Left ventricle myocardium inferior (tissue), 1 donor: ENCODE measurements at regions not wholly inside any gene's neighbourhood (a gene's known extent, or its start where the extent isn't known, plus 50 kb on each side); places are given as distances from the start of the nearest gene placed in this dataset.

Experiments
- DNase-seq: peaks from one replicate; pipeline ENCODE4 v3.0.0-alpha.2; 2020
- H3K27ac ChIP-seq: fragments of 200-600 bp; replicated peaks from 2 replicates; pipeline ENCODE4 v1.8.0; 2021
- H3K27me3 ChIP-seq: fragments of 200-600 bp; 2 replicates; pipeline ENCODE4 v1.8.0; 2021; ENCODE audit warnings: low read depth
- H3K36me3 ChIP-seq: fragments of 200-600 bp; 2 replicates; pipeline ENCODE4 v1.8.0; 2021
- H3K4me1 ChIP-seq: fragments of 200-600 bp; 2 replicates; pipeline ENCODE4 v1.8.0; 2021
- H3K4me3 ChIP-seq: fragments of 200-600 bp; 2 replicates; pipeline ENCODE4 v1.8.0; 2021; ENCODE audit warnings: mild to moderate bottlenecking, moderate library complexity
- H3K9me3 ChIP-seq: fragments of 200-600 bp; replicated peaks from 2 replicates; pipeline ENCODE4 v1.8.0; 2021
- intact Hi-C: fragments of 100-400 bp; cut with micrococcal nuclease; formaldehyde crosslinking; loops from one replicate; pipeline ENCODE4 v1.11.0; 2022
- TF ChIP-seq, protein P1 (sequence below): fragments of 200-600 bp; IDR thresholded peaks from 2 replicates; pipeline ENCODE4 v1.8.0; 2021; ENCODE audit warnings: antibody characterized with exemption, mild to moderate bottlenecking, borderline replicate concordance
- donor health status: DM: no; HTN: yes; CAD: no; lungs with severe emphysema.

DNA sequence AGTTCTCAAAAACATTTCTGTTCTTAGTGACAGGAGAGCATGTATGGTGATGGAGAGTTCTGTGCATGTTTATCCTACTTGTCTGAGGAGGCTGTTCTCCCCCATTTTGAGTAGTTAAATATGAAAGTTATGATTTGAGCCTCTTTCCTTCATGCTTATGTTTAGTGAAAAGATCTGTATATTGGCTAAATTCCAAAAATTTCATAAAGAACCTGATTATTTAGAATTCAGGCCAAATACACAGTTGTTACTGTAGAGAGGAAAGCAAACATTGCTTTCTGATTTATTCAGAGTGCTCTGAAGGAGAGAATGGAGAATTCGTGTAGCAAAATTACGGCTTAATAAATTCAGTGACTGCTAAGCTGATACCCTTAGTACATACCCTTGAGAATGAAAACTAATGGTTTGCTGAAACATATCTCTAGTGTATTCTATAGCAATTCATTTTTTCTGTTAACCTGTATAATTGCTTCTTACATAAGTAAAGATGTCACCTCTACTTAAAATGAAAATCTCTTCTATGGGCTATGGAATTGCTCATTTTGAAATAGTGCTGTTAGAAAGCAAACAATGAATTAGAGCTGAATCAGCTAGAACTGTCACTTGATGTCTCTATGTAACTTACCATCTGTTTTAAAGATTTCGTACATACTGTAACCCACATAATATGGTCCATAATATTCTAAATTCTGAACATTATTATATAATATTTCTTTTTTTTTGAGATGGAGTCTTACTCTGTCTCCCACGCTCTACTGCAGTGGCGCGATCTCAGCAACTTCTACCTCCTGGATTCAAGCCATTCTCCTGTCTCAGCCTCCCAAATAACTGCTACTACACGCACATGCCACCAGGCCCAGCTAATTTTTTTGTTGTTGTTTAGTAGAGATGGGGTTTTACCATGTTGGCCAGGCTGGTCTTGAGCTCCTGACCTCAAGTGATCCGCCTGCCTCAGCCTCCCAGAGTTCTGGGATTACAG, 417.0 kb upstream of the RGS6 start:
- Histone ChIP-seq H3K27ac (no peak overlapping the region), H3K4me3 (no peak overlapping the region), H3K27me3 (no peaks in the 10 kb centered on the region), H3K4me1 (no peaks in the 10 kb centered on the region), H3K9me3 (no peaks in the 10 kb centered on the region), H3K36me3 (no peaks in the 10 kb centered on the region)
- TF ChIP-seq, protein P1, sequence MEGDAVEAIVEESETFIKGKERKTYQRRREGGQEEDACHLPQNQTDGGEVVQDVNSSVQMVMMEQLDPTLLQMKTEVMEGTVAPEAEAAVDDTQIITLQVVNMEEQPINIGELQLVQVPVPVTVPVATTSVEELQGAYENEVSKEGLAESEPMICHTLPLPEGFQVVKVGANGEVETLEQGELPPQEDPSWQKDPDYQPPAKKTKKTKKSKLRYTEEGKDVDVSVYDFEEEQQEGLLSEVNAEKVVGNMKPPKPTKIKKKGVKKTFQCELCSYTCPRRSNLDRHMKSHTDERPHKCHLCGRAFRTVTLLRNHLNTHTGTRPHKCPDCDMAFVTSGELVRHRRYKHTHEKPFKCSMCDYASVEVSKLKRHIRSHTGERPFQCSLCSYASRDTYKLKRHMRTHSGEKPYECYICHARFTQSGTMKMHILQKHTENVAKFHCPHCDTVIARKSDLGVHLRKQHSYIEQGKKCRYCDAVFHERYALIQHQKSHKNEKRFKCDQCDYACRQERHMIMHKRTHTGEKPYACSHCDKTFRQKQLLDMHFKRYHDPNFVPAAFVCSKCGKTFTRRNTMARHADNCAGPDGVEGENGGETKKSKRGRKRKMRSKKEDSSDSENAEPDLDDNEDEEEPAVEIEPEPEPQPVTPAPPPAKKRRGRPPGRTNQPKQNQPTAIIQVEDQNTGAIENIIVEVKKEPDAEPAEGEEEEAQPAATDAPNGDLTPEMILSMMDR: no peak
- intact Hi-C loops: no loop called here
- DNase-seq: no peak

DNA sequence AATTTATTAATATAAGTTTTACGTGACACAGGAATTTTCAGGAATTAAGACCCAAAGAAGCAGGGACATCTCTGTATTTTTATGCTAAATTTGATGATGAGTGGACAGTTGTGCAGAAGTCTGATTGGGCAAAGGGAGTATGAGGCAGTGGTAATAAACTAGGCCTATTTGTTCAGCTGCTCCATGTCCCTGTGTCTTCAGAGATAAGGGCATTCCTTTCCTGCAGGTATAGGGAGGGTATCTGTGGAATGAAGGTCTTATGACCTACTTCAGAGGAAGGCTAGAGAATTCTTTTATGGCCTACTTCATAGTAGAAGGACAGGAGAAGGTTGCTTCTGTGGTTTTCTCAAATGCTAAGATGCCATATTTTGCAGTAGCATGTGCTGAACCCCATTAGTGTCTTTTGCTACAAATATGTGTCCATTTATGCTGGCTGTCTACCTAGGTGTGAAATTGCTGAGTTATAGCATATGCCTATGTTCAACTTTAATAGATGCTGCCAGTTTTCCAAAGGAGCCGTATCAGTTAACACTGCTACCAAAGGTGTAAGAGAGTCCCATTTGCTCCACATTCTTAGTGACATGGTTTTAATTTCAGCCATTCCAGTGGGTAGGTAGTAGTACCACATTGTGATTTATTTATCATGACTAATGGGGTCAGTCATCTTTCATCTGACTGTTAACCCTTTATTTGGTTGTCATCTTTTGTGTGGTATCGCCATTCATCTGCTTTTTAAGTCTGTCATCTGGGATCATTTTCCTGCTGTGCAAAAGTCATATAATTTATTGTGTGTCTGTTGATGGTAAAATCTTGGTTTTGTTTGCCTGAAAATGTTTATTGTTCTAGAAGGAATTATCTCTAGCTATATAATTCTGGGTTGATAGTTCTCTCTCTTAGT, 410.7 kb upstream of the RGS6 start:
- TF ChIP-seq, protein P1: no peak
- Histone ChIP-seq H3K4me1 (no peaks in the 10 kb centered on the region), H3K36me3 (no peaks in the 10 kb centered on the region), H3K9me3 (no peaks in the 10 kb centered on the region), H3K4me3 (no peak overlapping the region), H3K27ac (no peak overlapping the region), H3K27me3 (no peaks in the 10 kb centered on the region)
- intact Hi-C loops: no loop called here
- DNase-seq: no peak

- Histone ChIP-seq H3K9me3 (no peaks in the 10 kb centered on the region), H3K36me3 (no peaks in the 10 kb centered on the region), H3K4me3 (no peak overlapping the region), H3K27me3 (no peaks in the 10 kb centered on the region), H3K4me1 (no peaks in the 10 kb centered on the region), H3K27ac (no peak overlapping the region)
- intact Hi-C loops: no loop called here
- no peak for DNase-seq
- TF ChIP-seq, protein P1: no peak
Measured at GRCh38 chr14:71523630-71524319, 408.5 kb upstream of the RGS6 start.

DNA sequence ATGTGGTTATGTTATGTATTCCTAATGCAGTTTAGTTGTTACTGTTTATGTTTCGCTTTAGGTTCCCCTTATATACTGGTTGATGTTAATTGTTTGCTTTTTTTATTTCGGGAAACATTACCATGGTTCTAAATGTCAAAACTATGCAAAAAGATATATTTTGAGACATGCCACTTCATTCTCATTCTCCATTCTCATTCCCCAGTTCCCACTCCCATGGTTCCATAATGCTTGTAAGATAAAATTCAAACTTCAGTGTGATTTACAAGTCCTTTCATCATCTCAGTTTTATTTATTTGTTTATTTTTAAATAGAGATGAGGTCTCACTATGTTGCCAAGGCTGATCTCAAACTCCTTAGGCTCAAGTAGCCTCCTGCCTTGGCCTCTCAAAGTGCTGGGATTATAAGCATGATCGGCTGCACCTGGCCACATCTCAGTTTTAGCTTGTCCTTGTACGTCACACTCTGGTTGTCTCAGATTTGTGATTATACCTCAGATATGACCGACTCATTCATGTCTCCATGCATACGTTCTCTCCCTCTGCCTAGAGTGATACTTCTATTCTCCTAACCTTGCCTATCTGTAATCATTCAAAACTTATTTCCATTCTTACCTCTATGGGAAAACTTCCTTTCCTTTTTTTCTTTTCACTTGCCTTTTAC, 407.8 kb upstream of the RGS6 start:
- Histone ChIP-seq H3K4me1 (peaks cover under 1% of the 10 kb centered on the region), H3K4me3 (no peak overlapping the region), H3K9me3 (no peaks in the 10 kb centered on the region), H3K36me3 (no peaks in the 10 kb centered on the region), H3K27ac (no peak overlapping the region), H3K27me3 (no peaks in the 10 kb centered on the region)
- TF ChIP-seq, protein P1: no peak
- intact Hi-C loops: no loop called here
- DNase-seq: no peak
